ENCODE measurements at regions not wholly inside any gene's neighbourhood (a gene's known extent, or its start where the extent isn't known, plus 50 kb on each side); places are given as distances from the start of the nearest gene placed in this dataset.

DNA sequence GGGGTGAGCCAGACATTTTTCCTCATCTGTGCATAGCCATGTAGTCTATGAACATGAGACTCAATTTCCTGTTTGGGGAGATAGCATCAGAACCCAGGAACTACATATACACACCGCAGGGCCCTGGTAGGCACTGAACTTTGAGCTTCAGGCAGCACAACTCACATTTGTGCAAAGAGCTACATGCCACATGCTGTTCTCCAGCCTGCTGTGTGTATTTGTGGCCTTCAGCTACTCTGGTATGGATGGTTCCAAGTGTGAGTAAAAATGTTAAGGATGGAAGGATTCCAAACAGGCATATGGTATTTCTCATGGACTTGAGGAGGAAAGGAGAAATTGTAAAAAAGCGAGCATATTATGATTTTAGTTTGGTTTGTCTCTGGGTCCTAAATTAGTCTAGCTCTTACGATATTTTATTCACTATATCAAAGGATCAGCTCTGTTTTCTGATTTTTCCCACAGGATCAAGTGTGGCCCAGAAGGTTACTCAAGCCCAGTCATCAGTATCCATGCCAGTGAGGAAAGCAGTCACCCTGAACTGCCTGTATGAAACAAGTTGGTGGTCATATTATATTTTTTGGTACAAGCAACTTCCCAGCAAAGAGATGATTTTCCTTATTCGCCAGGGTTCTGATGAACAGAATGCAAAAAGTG lies 422.4 kb upstream of the OR4E1 start:
- no peak overlapping the region for H3K23ac ChIP-seq (ENCODE audit: insufficient read length)
- H3K4me3 ChIP-seq (ENCODE audit: extremely low read depth in 1 of 4, insufficient read depth in 2 of 4, low read depth in 3 of 4, low read length in 4 of 4): no peak overlapping the region
- H3K56ac ChIP-seq (replicated peaks; ENCODE audit: insufficient read length, low read depth, low read length): no peak overlapping the region
- no peaks in the 10 kb centered on the region for H4K20me1 ChIP-seq (replicated peaks in 1 of 2; ENCODE audit: control insufficient read depth in 1 of 2, insufficient read depth in 2 of 2, low read length in 2 of 2)
- no peak overlapping the region for H2BK5ac ChIP-seq (ENCODE audit: low read depth, low read length)
- no peak overlapping the region for H2BK120ac ChIP-seq (replicated peaks; ENCODE audit: low read depth, low read length)
- H3K9me3 ChIP-seq (ENCODE audit: insufficient read depth in 2 of 2, low read depth in 1 of 2, low read length in 1 of 2): no peaks in the 10 kb centered on the region
- 0 out of 7 replicates have a peak, but pooled peaks cover 0 to 2% (median 0%) of the 10 kb centered on the region in 4 experiments for H3K27me3 ChIP-seq (replicated peaks in 1 of 4; ENCODE audit: control insufficient read depth in 3 of 4, extremely low read depth in 1 of 4, insufficient read depth in 3 of 4, low read length in 3 of 4)
- no peaks in the 10 kb centered on the region for H3K23me2 ChIP-seq (ENCODE audit: low read depth, low read length)
- 90% methylated on average over 4 of the region's 4 CpGs; no CpG with 5 or more reads in 1 of the 2 experiments for WGBS, 2 experiments (ENCODE audit: extremely low coverage in 1 of 2, insufficient coverage in 1 of 2, insufficient read length in 1 of 2, insufficient replicate concordance in 2 of 2, low coverage in 1 of 2, low lambda C conversion rate in 2 of 2, missing lambda C conversion rate in 1 of 2)
- ChIA-PET POLR2A (ENCODE audit: partially characterized antibody) (no interaction called here), CTCF (ENCODE audit: partially characterized antibody) (interaction anchor here (0.8 to 5.9 kb wide), 11 partner anchors 10 to 248 kb away, joined by 3 to 39 read pairs (median 4); no protein-coding TSS in a partner anchor)
- DNase-seq (ENCODE audit: low read depth in 1 of 2, low spot score in 2 of 2): no peak
- no peaks in the 10 kb centered on the region for H3K79me1 ChIP-seq (ENCODE audit: low read depth, low read length)
- H3K4me1 ChIP-seq (replicated peaks in 1 of 4; ENCODE audit: control insufficient read depth in 3 of 4, insufficient read depth in 4 of 4, low read length in 3 of 4): peaks cover 0 to 4% (median 0%) of the 10 kb centered on the region in 4 experiments; a peak in 1 of 7 replicates
- H4K8ac ChIP-seq (ENCODE audit: extremely low read depth, insufficient read depth, low read length): no peak overlapping the region
- no peaks in the 10 kb centered on the region for H3K79me2 ChIP-seq (ENCODE audit: control insufficient read depth in 1 of 2, insufficient read depth in 2 of 2, low read length in 2 of 2)
- no peak overlapping the region for H2BK15ac ChIP-seq (ENCODE audit: low read length)
- no peak overlapping the region for H2BK12ac ChIP-seq (ENCODE audit: low read depth, low read length)
- H3K27ac ChIP-seq (ENCODE audit: low read depth, low read length): no peak overlapping the region
- FAIRE-seq: no peak
- H2AFZ ChIP-seq (ENCODE audit: low read length): no peak overlapping the region
- no peak overlapping the region for H4K91ac ChIP-seq (replicated peaks; ENCODE audit: insufficient read length, low read length)
- H3K4me2 ChIP-seq (ENCODE audit: insufficient read depth in 1 of 2, low read depth in 2 of 2, low read length in 2 of 2): no peak overlapping the region
- no peak overlapping the region for H3K14ac ChIP-seq (ENCODE audit: insufficient read length)
- no peak overlapping the region for H4K5ac ChIP-seq (ENCODE audit: insufficient read length, low read depth, low read length)
- no peak overlapping the region for H2BK20ac ChIP-seq (ENCODE audit: low read length)
- no peak overlapping the region for H3K9ac ChIP-seq (replicated peaks in 1 of 4; ENCODE audit: extremely low read depth in 1 of 4, low read depth in 3 of 4, low read length in 3 of 4)
- H3K18ac ChIP-seq (ENCODE audit: extremely low read depth, low read length): no peak overlapping the region
- no peaks in the 10 kb centered on the region for H3K36me3 ChIP-seq (ENCODE audit: control insufficient read depth in 2 of 4, insufficient read depth in 4 of 4, low read length in 3 of 4)
- no peak overlapping the region for H3K4ac ChIP-seq (replicated peaks; ENCODE audit: insufficient read length, low read depth, low read length)
- H2AK5ac ChIP-seq (ENCODE audit: low read depth, low read length): no peak overlapping the region
- TF ChIP-seq NANOG (IDR thresholded peaks at IDR 0.05; ENCODE audit: insufficient read depth, low read depth, low read length, poor library complexity, severe bottlenecking) (no peak), ZNF274 (IDR thresholded peaks at IDR 0.05; ENCODE audit: borderline replicate concordance, extremely low read depth, low read length) (no peak), ASH2L (IDR thresholded peaks at IDR 0.05; ENCODE audit: low read length) (no peak), KDM5A (IDR thresholded peaks at IDR 0.05; ENCODE audit: low read length) (no peak)
